ENCODE measurements at regions not wholly inside any gene's neighbourhood (a gene's known extent, or its start where the extent isn't known, plus 50 kb on each side); places are given as distances from the start of the nearest gene placed in this dataset.

GRCh38 chr20:39109933-39110818 is 148.0 kb downstream of the DHX35 start:
- FAIRE-seq: no peak
- no peak for DNase-seq (ENCODE audit: extremely low spot score, insufficient read length, low read depth)

- DNase-seq (ENCODE audit: extremely low spot score, insufficient read length, low read depth) (no peak), FAIRE-seq (no peak)
Measured at GRCh38 chr20:39108746-39109145, 146.6 kb downstream of the DHX35 start.

DNA sequence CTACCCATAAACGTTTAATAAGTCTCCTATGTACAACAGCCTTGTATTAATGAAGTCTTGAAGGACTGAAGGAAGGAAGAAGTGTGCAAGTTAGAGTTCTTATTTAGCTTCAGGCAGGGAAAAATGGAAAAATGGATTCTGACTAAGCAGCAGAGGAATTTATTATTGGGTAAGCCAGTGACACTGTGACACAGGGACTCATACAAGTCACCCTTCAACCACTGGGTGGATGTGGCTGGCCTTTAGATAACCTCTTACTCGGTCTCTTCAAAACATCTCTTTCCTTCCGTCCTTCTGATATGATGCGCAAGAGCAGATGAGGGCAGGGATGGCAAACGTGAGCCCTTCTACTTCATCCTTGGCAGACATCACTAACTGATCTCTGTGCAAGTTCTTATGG is 145.6 kb downstream of the DHX35 start:
- DNase-seq (ENCODE audit: extremely low spot score, insufficient read length, low read depth): no peak
- no peak for FAIRE-seq

- no peak for DNase-seq (ENCODE audit: extremely low spot score, insufficient read length, low read depth)
- FAIRE-seq: no peak
Measured at GRCh38 chr20:39106791-39107190, 144.6 kb downstream of the DHX35 start.

DNA sequence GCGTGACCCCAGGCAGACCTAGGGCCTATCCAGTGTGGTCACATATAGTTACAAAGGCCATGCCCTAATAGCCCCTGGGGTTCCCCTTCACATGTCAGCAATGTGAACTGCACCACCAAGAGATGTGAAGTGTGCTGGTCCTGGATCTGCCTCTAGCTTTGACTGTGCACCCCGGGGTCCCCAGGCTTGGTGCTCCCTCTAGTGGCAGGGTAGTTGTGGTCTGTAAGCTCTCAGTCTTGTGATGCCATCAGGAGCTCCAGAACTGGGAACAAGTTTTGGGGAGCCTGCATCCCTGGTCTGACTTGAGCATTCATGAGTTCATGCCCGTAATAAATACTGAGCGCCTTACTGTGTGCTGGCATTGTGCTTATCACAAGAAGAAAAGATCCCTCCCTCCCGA is 143.4 kb downstream of the DHX35 start:
- FAIRE-seq (no peak), DNase-seq (ENCODE audit: extremely low spot score, insufficient read length, low read depth) (no peak)

GRCh38 chr20:39103732-39104131 is 141.6 kb downstream of the DHX35 start:
- no peak for DNase-seq (ENCODE audit: extremely low spot score, insufficient read length, low read depth)
- no peak for FAIRE-seq

DNA sequence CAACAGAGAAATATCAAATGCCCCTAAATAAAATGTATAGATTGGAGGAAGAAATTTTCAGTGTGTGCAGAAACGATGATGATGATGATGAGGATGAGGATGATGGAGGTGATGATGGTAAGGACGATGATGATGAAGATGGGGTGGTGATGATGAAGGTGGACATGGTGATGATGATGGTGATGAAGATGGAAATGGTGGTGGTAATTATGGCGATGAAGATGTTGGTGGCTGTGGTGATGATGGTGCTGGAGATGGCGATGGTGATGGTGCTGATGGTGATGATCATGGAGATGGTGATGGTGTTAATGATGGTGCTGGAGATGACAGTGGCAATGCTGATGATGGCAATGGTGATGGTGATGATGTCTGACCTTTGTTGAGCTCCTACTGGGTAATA is 141.2 kb downstream of the DHX35 start:
- FAIRE-seq: no peak
- no peak for DNase-seq (ENCODE audit: extremely low spot score, insufficient read length, low read depth)

- FAIRE-seq (no peak), DNase-seq (ENCODE audit: extremely low spot score, insufficient read length, low read depth) (no peak)
Measured at GRCh38 chr20:39101895-39102294, 139.8 kb downstream of the DHX35 start.

DNA sequence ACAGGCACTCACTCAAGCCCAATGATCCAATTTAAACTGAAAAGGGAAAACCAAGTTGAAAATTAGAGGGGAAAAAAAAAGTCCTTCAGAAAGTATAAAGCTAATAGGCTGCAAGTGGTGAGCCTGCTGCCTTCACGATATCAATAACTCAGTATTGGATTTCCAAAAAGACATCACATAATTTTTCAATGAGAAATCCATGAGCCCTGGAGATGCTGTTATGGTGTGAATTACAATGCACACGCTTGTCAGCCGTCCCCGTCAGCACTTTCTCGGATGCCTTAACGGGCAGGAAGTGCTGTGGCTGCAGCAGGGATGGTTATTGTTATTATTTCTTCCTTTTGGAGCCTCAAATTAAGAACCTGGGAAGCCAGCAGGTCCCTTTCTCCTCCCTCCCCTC is 138.5 kb downstream of the DHX35 start:
- FAIRE-seq: no peak
- DNase-seq (ENCODE audit: extremely low spot score, insufficient read length, low read depth): no peak

GRCh38 chr20:39097889-39098288 is 135.7 kb downstream of the DHX35 start:
- no peak for DNase-seq (ENCODE audit: extremely low spot score, insufficient read length, low read depth)
- no peak for FAIRE-seq

GRCh38 chr20:39095870-39096269 is 133.7 kb downstream of the DHX35 start:
- no peak for FAIRE-seq
- DNase-seq (ENCODE audit: extremely low spot score, insufficient read length, low read depth): no peak

DNA sequence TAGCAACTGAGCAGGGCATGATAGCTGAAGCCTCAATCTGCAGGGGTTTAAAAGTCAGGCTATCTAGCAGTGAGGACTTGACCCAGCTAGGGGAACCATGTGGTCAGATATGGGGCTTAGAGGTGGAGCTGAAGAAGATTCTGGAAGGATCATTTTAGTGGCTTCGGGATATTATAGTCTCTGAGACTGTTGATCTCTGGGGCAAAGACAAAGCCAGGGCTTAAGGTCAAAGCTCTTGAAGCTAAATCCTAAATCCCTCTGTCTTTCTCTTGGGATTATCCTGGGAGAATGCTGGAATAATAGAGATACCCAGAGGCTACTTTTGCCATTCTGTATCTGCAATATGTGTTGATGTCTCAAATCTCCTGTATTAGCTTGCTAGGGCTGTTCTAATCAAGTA is 132.2 kb downstream of the DHX35 start:
- no peak for DNase-seq (ENCODE audit: extremely low spot score, insufficient read length, low read depth)
- no peak for FAIRE-seq

- FAIRE-seq: no peak
- no peak for DNase-seq (ENCODE audit: extremely low spot score, insufficient read length, low read depth)
Measured at GRCh38 chr20:39092733-39093410, 130.7 kb downstream of the DHX35 start.

DNA sequence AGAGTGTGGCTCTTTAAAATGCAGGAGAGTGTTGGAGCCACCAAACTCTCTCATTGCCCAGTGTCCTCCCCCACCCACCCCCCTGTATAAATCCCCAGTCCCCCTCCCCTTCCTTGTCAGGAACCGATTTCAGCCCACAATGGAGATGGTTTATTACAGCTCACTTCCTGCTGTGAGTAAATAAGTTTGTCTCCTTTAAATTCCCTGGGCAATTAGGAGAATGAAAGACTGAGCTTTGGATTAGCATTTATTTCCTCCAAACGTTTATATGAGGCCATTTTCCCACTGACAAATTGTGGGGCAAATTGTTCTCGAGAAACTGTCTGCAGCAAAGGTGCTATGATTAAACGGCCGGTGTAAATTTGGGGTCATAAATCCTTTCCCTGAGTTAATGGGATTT is 128.8 kb downstream of the DHX35 start:
- DNase-seq (ENCODE audit: extremely low spot score, insufficient read length, low read depth) (no peak), FAIRE-seq (no peak)

GRCh38 chr20:39089797-39090196 is 127.7 kb downstream of the DHX35 start:
- DNase-seq (ENCODE audit: extremely low spot score, insufficient read length, low read depth) (no peak), FAIRE-seq (no peak)

All from GM18507 (cell line).